Mesenteric fat pad (tissue), 1 donor: ENCODE measurements at regions not wholly inside any gene's neighbourhood (a gene's known extent, or its start where the extent isn't known, plus 50 kb on each side); places are given as distances from the start of the nearest gene placed in this dataset.
"Not testable (repeated sequence)": the region's sequence is repeated elsewhere in the genome, so short reads cannot be mapped to it uniquely, and the experiment has no call there.

ENCODE experiments used
- DNase-seq: peaks from one replicate; pipeline ENCODE4 v3.0.0-alpha.2; 2020; ENCODE audit warnings: low spot score
- donor health status: DM: yes; HTN: yes; CAD: no.

- DNase-seq = no peak
Measured at GRCh38 chr17:70278844-70279462, 109.6 kb downstream of the KCNJ2 start.

GRCh38 chr17:70286391-70286790 lies 117.1 kb downstream of the KCNJ2 start:
- no peak for DNase-seq

- DNase-seq = no peak
Measured at GRCh38 chr17:70288540-70289290, 119.4 kb downstream of the KCNJ2 start.

- no peak for DNase-seq
Measured at GRCh38 chr17:70290770-70291169, 121.4 kb downstream of the KCNJ2 start.

GRCh38 chr17:70292366-70292765 lies 123.0 kb downstream of the KCNJ2 start:
- no peak for DNase-seq

GRCh38 chr17:70293564-70294310 lies 124.4 kb downstream of the KCNJ2 start:
- DNase-seq = not testable (repeated sequence)

GRCh38 chr17:70295329-70295728 lies 126.0 kb downstream of the KCNJ2 start:
- DNase-seq = no peak

GRCh38 chr17:70295731-70296130 lies 126.4 kb downstream of the KCNJ2 start:
- no peak for DNase-seq

- no peak for DNase-seq
Measured at GRCh38 chr17:70296456-70296855, 127.1 kb downstream of the KCNJ2 start.

GRCh38 chr17:70297397-70297796 lies 128.1 kb downstream of the KCNJ2 start:
- DNase-seq = no peak

GRCh38 chr17:70298929-70299531 lies 129.7 kb downstream of the KCNJ2 start:
- DNase-seq = no peak

GRCh38 chr17:70307430-70308225 lies 138.3 kb downstream of the KCNJ2 start:
- no peak for DNase-seq

- DNase-seq = no peak
Measured at GRCh38 chr17:70308618-70309017, 139.3 kb downstream of the KCNJ2 start.

GRCh38 chr17:70310221-70310672 lies 140.9 kb downstream of the KCNJ2 start:
- no peak for DNase-seq

- DNase-seq = no peak
Measured at GRCh38 chr17:70313086-70313852, 143.9 kb downstream of the KCNJ2 start.

GRCh38 chr17:70314096-70314495 lies 144.8 kb downstream of the KCNJ2 start:
- no peak for DNase-seq

- DNase-seq = no peak
Measured at GRCh38 chr17:70314506-70314905, 145.2 kb downstream of the KCNJ2 start.

- DNase-seq = no peak
Measured at GRCh38 chr17:70317421-70317820, 148.1 kb downstream of the KCNJ2 start.

- no peak for DNase-seq
Measured at GRCh38 chr17:70318051-70318450, 148.7 kb downstream of the KCNJ2 start.

GRCh38 chr17:70319516-70319915 lies 150.2 kb downstream of the KCNJ2 start:
- no peak for DNase-seq
